Mesenchymal stem cell (in vitro differentiated cells and primary cell): ENCODE measurements at regions not wholly inside any gene's neighbourhood (a gene's known extent, or its start where the extent isn't known, plus 50 kb on each side); places are given as distances from the start of the nearest gene placed in this dataset.
A peak's percentile ranks its signal among the peaks of the same experiment; 100 is the strongest.

Experiments
- DNase-seq: peaks from one replicate; pipeline ENCODE4 v3.0.0-alpha.2; 2013
- H2AFZ ChIP-seq: one replicate; pipeline ENCODE4 v1.6.1; 2013; ENCODE audit warnings: low read depth, mild to moderate bottlenecking, control low read depth, inconsistent platforms, low read length, moderate library complexity
- H2AK5ac ChIP-seq: 2 replicates; pipeline ENCODE4 v1.6.1; 2013; ENCODE audit warnings: low read length, moderate library complexity, mild to moderate bottlenecking, inconsistent platforms; ENCODE audit not compliant: severe bottlenecking
- H2BK120ac ChIP-seq: one replicate; pipeline ENCODE4 v1.6.1; 2013; ENCODE audit warnings: low read depth, mild to moderate bottlenecking, inconsistent platforms, low read length, moderate library complexity
- H2BK12ac ChIP-seq, 2 experiments: one replicate each; pipeline ENCODE4 v1.6.1; 2013; ENCODE audit warnings: inconsistent platforms in 2 of 2, low read length in 2 of 2, mild to moderate bottlenecking in 2 of 2, moderate library complexity in 2 of 2, control low read depth in 1 of 2
- H2BK15ac ChIP-seq: one replicate; pipeline ENCODE4 v1.6.1; 2013; ENCODE audit warnings: mild to moderate bottlenecking, low read depth, inconsistent platforms; ENCODE audit not compliant: poor library complexity, severe bottlenecking
- H2BK5ac ChIP-seq: 2 replicates; pipeline ENCODE4 v1.6.1; 2013; ENCODE audit warnings: low read depth, mild to moderate bottlenecking, low read length, control low read depth, inconsistent platforms; ENCODE audit not compliant: poor library complexity, severe bottlenecking
- H3K14ac ChIP-seq, 2 experiments: one replicate each; pipeline ENCODE4 v1.6.1; 2013; ENCODE audit warnings: inconsistent platforms in 2 of 2, low read length in 2 of 2, control low read depth in 1 of 2, mild to moderate bottlenecking in 1 of 2, moderate library complexity in 1 of 2
- H3K18ac ChIP-seq, 2 experiments: one replicate each; pipeline ENCODE4 v1.6.1; 2013; ENCODE audit warnings: inconsistent platforms in 2 of 2, low read length in 2 of 2, control low read depth in 1 of 2, low read depth in 1 of 2, mild to moderate bottlenecking in 1 of 2
- H3K23ac ChIP-seq, 2 experiments: one replicate each; pipeline ENCODE4 v1.6.1; 2013; ENCODE audit warnings: inconsistent platforms in 2 of 2, low read length in 2 of 2, mild to moderate bottlenecking in 2 of 2, moderate library complexity in 2 of 2, control low read depth in 1 of 2
- H3K27ac ChIP-seq: 2 replicates; pipeline ENCODE4 v1.5.1; 2013; ENCODE audit warnings: mild to moderate bottlenecking, moderate library complexity, low read length, control low read depth, inconsistent platforms; ENCODE audit not compliant: poor library complexity, severe bottlenecking
- H3K27me3 ChIP-seq, 2 experiments: 2 replicates each; pipeline versions ENCODE4 v1.6.1 to v1.7.0; 2013; ENCODE audit warnings: low read length in 2 of 2, mild to moderate bottlenecking in 2 of 2, moderate library complexity in 2 of 2, control low read depth in 1 of 2, inconsistent platforms in 1 of 2; ENCODE audit not compliant: control insufficient read depth in 1 of 2, insufficient read depth in 1 of 2
- H3K36me3 ChIP-seq, 2 experiments: 2 replicates each; pipeline versions ENCODE4 v1.6.1 to v1.7.0; 2013; ENCODE audit warnings: low read length in 2 of 2, control low read depth in 1 of 2, inconsistent platforms in 1 of 2, low read depth in 1 of 2, mild to moderate bottlenecking in 1 of 2; ENCODE audit not compliant: insufficient read depth in 2 of 2, control insufficient read depth in 1 of 2
- H3K4ac ChIP-seq, 2 experiments: one replicate each; pipeline ENCODE4 v1.6.1; 2013; ENCODE audit warnings: inconsistent platforms in 2 of 2, low read length in 2 of 2, mild to moderate bottlenecking in 2 of 2, moderate library complexity in 2 of 2, control low read depth in 1 of 2, low read depth in 1 of 2
- H3K4me1 ChIP-seq: 2 replicates; pipeline ENCODE4 v1.6.1; 2013; ENCODE audit warnings: low read depth, low read length, control low read depth; ENCODE audit not compliant: control insufficient read depth, insufficient read depth
- H3K4me2 ChIP-seq: 2 replicates; pipeline ENCODE4 v1.6.1; 2013; ENCODE audit warnings: low read length, mild to moderate bottlenecking, inconsistent platforms; ENCODE audit not compliant: poor library complexity, severe bottlenecking
- H3K4me3 ChIP-seq, 2 experiments: 2 replicates each; pipeline versions ENCODE4 v1.5.1 to v1.7.0; 2013; ENCODE audit warnings: low read length in 2 of 2, mild to moderate bottlenecking in 2 of 2, control low read depth in 1 of 2, low read depth in 1 of 2; ENCODE audit not compliant: insufficient read depth in 1 of 2
- H3K79me1 ChIP-seq: replicated peaks from 2 replicates; pipeline ENCODE4 v1.6.1; 2013; ENCODE audit warnings: mild to moderate bottlenecking, control low read depth, low read length, inconsistent platforms; ENCODE audit not compliant: poor library complexity, severe bottlenecking
- H3K9ac ChIP-seq: 2 replicates; pipeline ENCODE4 v1.7.0; 2013; ENCODE audit warnings: mild to moderate bottlenecking, low read length, moderate library complexity
- H3K9me3 ChIP-seq: 2 replicates; pipeline ENCODE4 v1.7.0; 2013; ENCODE audit warnings: mild to moderate bottlenecking, low read length; ENCODE audit not compliant: control insufficient read depth
- H4K8ac ChIP-seq: one replicate; pipeline ENCODE4 v1.6.1; 2013; ENCODE audit warnings: inconsistent platforms, mild to moderate bottlenecking, low read length, moderate library complexity
- H4K91ac ChIP-seq: one replicate; pipeline ENCODE4 v1.6.1; 2013; ENCODE audit warnings: mild to moderate bottlenecking, low read length, inconsistent platforms
- WGBS: methylation state at CpG from one replicate; pipeline ENCODE4 v1.1.7; 2013; ENCODE audit warnings: mixed read lengths; 5-methylcytosine and 5-hydroxymethylcytosine counted together

GRCh38 chr10:60710041-60710440 lies 68.2 kb upstream of the CDK1 start:
- H4K8ac ChIP-seq = no peak overlapping the region
- no peak overlapping the region for H2BK120ac ChIP-seq
- H2BK15ac ChIP-seq = no peak overlapping the region
- H2BK12ac ChIP-seq = no peak overlapping the region
- H3K4ac ChIP-seq = no peak overlapping the region
- H2AK5ac ChIP-seq = no peak overlapping the region
- no peak overlapping the region for H3K27ac ChIP-seq
- H3K14ac ChIP-seq = no peak overlapping the region
- H3K79me1 ChIP-seq = no peaks in the 10 kb centered on the region
- no peak for DNase-seq
- no peaks in the 10 kb centered on the region for H3K36me3 ChIP-seq
- H4K91ac ChIP-seq = no peak overlapping the region
- H3K9me3 ChIP-seq = peaks cover 7% of the 10 kb centered on the region
- no peak overlapping the region for H3K4me2 ChIP-seq
- H2AFZ ChIP-seq = no peak overlapping the region
- H3K4me3 ChIP-seq = no peak overlapping the region
- H3K9ac ChIP-seq = no peak overlapping the region
- H3K23ac ChIP-seq = no peak overlapping the region
- no peak overlapping the region for H2BK5ac ChIP-seq
- no CpG with 5 or more reads among the region's 1 CpG for WGBS
- no peaks in the 10 kb centered on the region for H3K27me3 ChIP-seq
- no peaks in the 10 kb centered on the region for H3K4me1 ChIP-seq
- no peak overlapping the region for H3K18ac ChIP-seq

- no peak overlapping the region for H3K27ac ChIP-seq
- no peak overlapping the region for H2AFZ ChIP-seq
- H2BK5ac ChIP-seq = no peak overlapping the region
- H2BK15ac ChIP-seq = no peak overlapping the region
- H2BK120ac ChIP-seq = no peak overlapping the region
- no peak overlapping the region for H3K9ac ChIP-seq
- H4K8ac ChIP-seq = no peak overlapping the region
- H3K36me3 ChIP-seq = no peaks in the 10 kb centered on the region
- H2AK5ac ChIP-seq = no peak overlapping the region
- no peak overlapping the region for H3K14ac ChIP-seq
- H3K4ac ChIP-seq = no peak overlapping the region
- WGBS = 37% methylated on average over 1 of the region's 1 CpG
- no peak overlapping the region for H2BK12ac ChIP-seq
- H3K23ac ChIP-seq = no peak overlapping the region
- H3K27me3 ChIP-seq = peaks cover 0 to 2% of the 10 kb centered on the region in 2 experiments
- H3K18ac ChIP-seq = no peak overlapping the region
- no peak overlapping the region for H3K4me2 ChIP-seq
- H3K4me3 ChIP-seq = no peak overlapping the region
- H3K4me1 ChIP-seq = peaks cover 3% of the 10 kb centered on the region
- H3K9me3 ChIP-seq = peaks cover 7% of the 10 kb centered on the region
- H3K79me1 ChIP-seq = no peaks in the 10 kb centered on the region
- no peak for DNase-seq
- H4K91ac ChIP-seq = no peak overlapping the region
Measured at GRCh38 chr10:60708666-60709065, 69.6 kb upstream of the CDK1 start.

GRCh38 chr10:60707841-60708240 lies 70.4 kb upstream of the CDK1 start:
- Histone ChIP-seq H3K4me1 (peaks cover 3% of the 10 kb centered on the region), H3K4me2 (no peak overlapping the region)

GRCh38 chr10:60706146-60706545 lies 72.1 kb upstream of the CDK1 start:
- no peak overlapping the region for H3K4me2 ChIP-seq
- H2BK5ac ChIP-seq = no peak overlapping the region
- H3K18ac ChIP-seq = no peak overlapping the region
- no peak overlapping the region for H2BK15ac ChIP-seq
- no peak overlapping the region for H2AFZ ChIP-seq
- H3K9me3 ChIP-seq = no peaks in the 10 kb centered on the region
- DNase-seq = no peak
- H3K4me1 ChIP-seq = peaks cover 3% of the 10 kb centered on the region
- no peak overlapping the region for H3K14ac ChIP-seq
- no peak overlapping the region for H3K27ac ChIP-seq
- peaks cover 0 to 5% of the 10 kb centered on the region in 2 experiments for H3K27me3 ChIP-seq
- H3K36me3 ChIP-seq = no peaks in the 10 kb centered on the region
- no peaks in the 10 kb centered on the region for H3K79me1 ChIP-seq
- H3K9ac ChIP-seq = no peak overlapping the region
- H4K91ac ChIP-seq = no peak overlapping the region
- H3K4ac ChIP-seq = no peak overlapping the region
- no peak overlapping the region for H2BK12ac ChIP-seq
- WGBS = 88% methylated on average over 1 of the region's 1 CpG
- no peak overlapping the region for H3K23ac ChIP-seq
- H2BK120ac ChIP-seq = no peak overlapping the region
- H2AK5ac ChIP-seq = no peak overlapping the region
- no peak overlapping the region for H4K8ac ChIP-seq
- H3K4me3 ChIP-seq = no peak overlapping the region

More at GRCh38 chr10:60707841-60708240, 70.4 kb upstream of the CDK1 start:
- Histone ChIP-seq H3K4me3 (no peak overlapping the region), H3K36me3 (no peaks in the 10 kb centered on the region), H2BK5ac (no peak overlapping the region), H2BK12ac (no peak overlapping the region), H3K23ac (no peak overlapping the region), H2BK120ac (no peak overlapping the region), H2BK15ac (no peak overlapping the region), H3K9me3 (peaks cover 7% of the 10 kb centered on the region), H3K27me3 (peaks cover 0 to 5% of the 10 kb centered on the region in 2 experiments), H3K14ac (peak overlapping the region in 1 of 2 experiments; percentile 36), H3K4ac (no peak overlapping the region), H4K91ac (no peak overlapping the region), H3K9ac (no peak overlapping the region), H3K27ac (no peak overlapping the region), H3K79me1 (no peaks in the 10 kb centered on the region), H4K8ac (no peak overlapping the region), H2AFZ (no peak overlapping the region), H2AK5ac (no peak overlapping the region), H3K18ac (no peak overlapping the region)
- 70% methylated on average over 4 of the region's 4 CpGs for WGBS
- DNase-seq = no peak
